ENCODE measurements at regions not wholly inside any gene's neighbourhood (a gene's known extent, or its start where the extent isn't known, plus 50 kb on each side); places are given as distances from the start of the nearest gene placed in this dataset.

GRCh38 chr3:55170444-55170843, 242.6 kb upstream of the LRTM1 start:
- TF ChIP-seq POLR2A (IDR thresholded peaks at IDR 0.05) (no peak), CTCF (IDR thresholded peaks at IDR 0.05) (no peak)
- H3K4me1 ChIP-seq: no peaks in the 10 kb centered on the region
- H3K4me3 ChIP-seq: no peak overlapping the region
- H3K27ac ChIP-seq: no peak overlapping the region
- no peaks in the 10 kb centered on the region for H3K9me3 ChIP-seq
- H3K36me3 ChIP-seq: no peaks in the 10 kb centered on the region
- no peak for DNase-seq
- no peaks in the 10 kb centered on the region for H3K27me3 ChIP-seq

- DNase-seq: no peak
- no peaks in the 10 kb centered on the region for H3K36me3 ChIP-seq
- H3K4me1 ChIP-seq: no peaks in the 10 kb centered on the region
- H3K27ac ChIP-seq: no peak overlapping the region
- no peaks in the 10 kb centered on the region for H3K27me3 ChIP-seq
- H3K9me3 ChIP-seq: no peaks in the 10 kb centered on the region
- no peak for TF ChIP-seq CTCF (IDR thresholded peaks at IDR 0.05)
- TF ChIP-seq POLR2A (IDR thresholded peaks at IDR 0.05): no peak
- no peak overlapping the region for H3K4me3 ChIP-seq
These were observed 241.8 kb upstream of the LRTM1 start for GRCh38 chr3:55169608-55170072.

GRCh38 chr3:55169161-55169560, 241.3 kb upstream of the LRTM1 start:
- TF ChIP-seq POLR2A (IDR thresholded peaks at IDR 0.05) (no peak), CTCF (IDR thresholded peaks at IDR 0.05) (no peak)

GRCh38 chr3:55167586-55168317, 239.9 kb upstream of the LRTM1 start:
- Histone ChIP-seq H3K27me3 (no peaks in the 10 kb centered on the region), H3K9me3 (no peaks in the 10 kb centered on the region), H3K36me3 (no peaks in the 10 kb centered on the region), H3K4me3 (no peak overlapping the region), H3K27ac (no peak overlapping the region), H3K4me1 (no peaks in the 10 kb centered on the region)
- no peak for DNase-seq
- no peak for TF ChIP-seq CTCF (IDR thresholded peaks at IDR 0.05)
- TF ChIP-seq POLR2A (IDR thresholded peaks at IDR 0.05): no peak

More at GRCh38 chr3:55169161-55169560, 241.3 kb upstream of the LRTM1 start:
- DNase-seq: no peak
- H3K4me1 ChIP-seq: no peaks in the 10 kb centered on the region
- no peaks in the 10 kb centered on the region for H3K36me3 ChIP-seq
- H3K9me3 ChIP-seq: no peaks in the 10 kb centered on the region
- no peak overlapping the region for H3K4me3 ChIP-seq
- H3K27ac ChIP-seq: no peak overlapping the region
- H3K27me3 ChIP-seq: no peaks in the 10 kb centered on the region

- Histone ChIP-seq H3K27me3 (no peaks in the 10 kb centered on the region), H3K27ac (no peak overlapping the region), H3K9me3 (no peaks in the 10 kb centered on the region), H3K4me3 (no peak overlapping the region), H3K36me3 (no peaks in the 10 kb centered on the region), H3K4me1 (no peaks in the 10 kb centered on the region)
- no peak for DNase-seq
- TF ChIP-seq CTCF (IDR thresholded peaks at IDR 0.05) (no peak), POLR2A (IDR thresholded peaks at IDR 0.05) (no peak)
These were observed 239.0 kb upstream of the LRTM1 start for GRCh38 chr3:55166576-55167555.
